ENCODE measurements at regions not wholly inside any gene's neighbourhood (a gene's known extent, or its start where the extent isn't known, plus 50 kb on each side); places are given as distances from the start of the nearest gene placed in this dataset.
A peak's percentile ranks its signal among the peaks of the same experiment; 100 is the strongest.

GRCh38 chr2:15829091-15829801 is 111.1 kb upstream of the MYCN start:
- Histone ChIP-seq H3K4me2 (ENCODE audit: low read length) (no peak overlapping the region), H4K12ac (ENCODE audit: low read depth, low read length) (no peak overlapping the region), H3K27me3 (ENCODE audit: insufficient read depth, low read length) (no peaks in the 10 kb centered on the region), H3K79me2 (ENCODE audit: control insufficient read depth, insufficient read depth, low read length, poor library complexity) (no peaks in the 10 kb centered on the region), H3K4ac (ENCODE audit: low read depth, low read length) (no peak overlapping the region), H3K18ac (ENCODE audit: low read length) (no peak overlapping the region), H3K4me3 (ENCODE audit: low read depth, low read length) (no peak overlapping the region), H2BK12ac (ENCODE audit: low read length) (no peak overlapping the region), H3K27ac (ENCODE audit: low read depth, low read length) (no peak overlapping the region), H2AFZ (ENCODE audit: insufficient read depth, low read length, poor library complexity) (no peak overlapping the region), H2AK5ac (ENCODE audit: low read length) (no peak overlapping the region), H3K36me3 (ENCODE audit: control insufficient read depth in 1 of 2, insufficient read depth in 2 of 2, low read length in 2 of 2) (no peaks in the 10 kb centered on the region), H2BK5ac (ENCODE audit: low read depth, low read length, poor library complexity) (no peak overlapping the region), H3K79me1 (ENCODE audit: low read length) (peaks cover 13% of the 10 kb centered on the region), H4K91ac (ENCODE audit: low read depth, low read length) (no peak overlapping the region), H2BK120ac (ENCODE audit: insufficient read depth, low read length, poor library complexity) (no peak overlapping the region), H3K9ac (ENCODE audit: low read length) (no peak overlapping the region), H3K4me1 (ENCODE audit: control insufficient read depth in 1 of 2, insufficient read depth in 2 of 2, low read length in 2 of 2) (peaks cover 12 to 19% of the 10 kb centered on the region in 2 experiments), H3K14ac (ENCODE audit: low read length) (no peak overlapping the region), H3K23ac (ENCODE audit: low read length) (no peak overlapping the region), H4K8ac (ENCODE audit: low read depth, low read length) (no peak overlapping the region), H3K9me3 (ENCODE audit: insufficient read depth, low read depth, low read length) (no peaks in the 10 kb centered on the region)
- no CpG with 5 or more reads among the region's 7 CpGs for WGBS (ENCODE audit: extremely low coverage, insufficient coverage, insufficient read length)
- DNase-seq = no peak

DNA sequence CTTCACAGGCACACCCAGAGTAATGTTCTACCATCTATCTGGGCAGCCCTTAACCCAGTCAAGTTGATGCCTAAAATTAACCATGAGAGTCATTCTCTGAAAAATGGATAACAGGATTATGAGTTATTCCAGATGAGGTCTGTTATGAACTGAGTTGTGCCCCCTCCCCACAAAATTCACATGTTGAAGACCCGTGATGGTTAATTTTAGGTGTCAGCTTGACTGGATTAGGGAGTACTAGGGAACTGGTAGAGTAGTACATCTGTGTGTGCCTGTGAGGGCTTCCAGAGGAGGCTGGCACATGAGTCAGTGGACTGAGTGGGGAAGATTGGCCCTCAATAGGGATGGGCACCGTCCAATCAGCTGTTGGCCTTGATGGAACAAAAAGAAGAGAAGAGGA is 110.4 kb upstream of the MYCN start:
- Histone ChIP-seq H3K14ac (ENCODE audit: low read length) (no peak overlapping the region), H4K8ac (ENCODE audit: low read depth, low read length) (no peak overlapping the region), H3K9me3 (ENCODE audit: insufficient read depth, low read depth, low read length) (no peaks in the 10 kb centered on the region), H2AFZ (ENCODE audit: insufficient read depth, low read length, poor library complexity) (no peak overlapping the region), H3K27ac (ENCODE audit: low read depth, low read length) (no peak overlapping the region), H3K79me2 (ENCODE audit: control insufficient read depth, insufficient read depth, low read length, poor library complexity) (no peaks in the 10 kb centered on the region), H3K9ac (ENCODE audit: low read length) (no peak overlapping the region), H3K4ac (ENCODE audit: low read depth, low read length) (no peak overlapping the region), H4K12ac (ENCODE audit: low read depth, low read length) (no peak overlapping the region), H3K4me3 (ENCODE audit: low read depth, low read length) (no peak overlapping the region), H3K23ac (ENCODE audit: low read length) (no peak overlapping the region), H2BK5ac (ENCODE audit: low read depth, low read length, poor library complexity) (no peak overlapping the region), H3K4me2 (ENCODE audit: low read length) (no peak overlapping the region), H3K4me1 (ENCODE audit: control insufficient read depth in 1 of 2, insufficient read depth in 2 of 2, low read length in 2 of 2) (peaks cover 12 to 19% of the 10 kb centered on the region in 2 experiments), H4K91ac (ENCODE audit: low read depth, low read length) (no peak overlapping the region), H2BK120ac (ENCODE audit: insufficient read depth, low read length, poor library complexity) (no peak overlapping the region), H3K27me3 (ENCODE audit: insufficient read depth, low read length) (no peaks in the 10 kb centered on the region), H2AK5ac (ENCODE audit: low read length) (no peak overlapping the region), H3K79me1 (ENCODE audit: low read length) (peaks cover 13% of the 10 kb centered on the region), H2BK12ac (ENCODE audit: low read length) (peak overlapping the region; percentile 89), H3K18ac (ENCODE audit: low read length) (no peak overlapping the region), H3K36me3 (ENCODE audit: control insufficient read depth in 1 of 2, insufficient read depth in 2 of 2, low read length in 2 of 2) (no peaks in the 10 kb centered on the region)
- WGBS (ENCODE audit: extremely low coverage, insufficient coverage, insufficient read length) = no CpG with 5 or more reads among the region's 2 CpGs
- no peak for DNase-seq

GRCh38 chr2:15830937-15831549 is 109.3 kb upstream of the MYCN start:
- H3K79me1 ChIP-seq (ENCODE audit: low read length) = peaks cover 4% of the 10 kb centered on the region
- WGBS (ENCODE audit: extremely low coverage, insufficient coverage, insufficient read length) = no CpG with 5 or more reads among the region's 1 CpG

DNA sequence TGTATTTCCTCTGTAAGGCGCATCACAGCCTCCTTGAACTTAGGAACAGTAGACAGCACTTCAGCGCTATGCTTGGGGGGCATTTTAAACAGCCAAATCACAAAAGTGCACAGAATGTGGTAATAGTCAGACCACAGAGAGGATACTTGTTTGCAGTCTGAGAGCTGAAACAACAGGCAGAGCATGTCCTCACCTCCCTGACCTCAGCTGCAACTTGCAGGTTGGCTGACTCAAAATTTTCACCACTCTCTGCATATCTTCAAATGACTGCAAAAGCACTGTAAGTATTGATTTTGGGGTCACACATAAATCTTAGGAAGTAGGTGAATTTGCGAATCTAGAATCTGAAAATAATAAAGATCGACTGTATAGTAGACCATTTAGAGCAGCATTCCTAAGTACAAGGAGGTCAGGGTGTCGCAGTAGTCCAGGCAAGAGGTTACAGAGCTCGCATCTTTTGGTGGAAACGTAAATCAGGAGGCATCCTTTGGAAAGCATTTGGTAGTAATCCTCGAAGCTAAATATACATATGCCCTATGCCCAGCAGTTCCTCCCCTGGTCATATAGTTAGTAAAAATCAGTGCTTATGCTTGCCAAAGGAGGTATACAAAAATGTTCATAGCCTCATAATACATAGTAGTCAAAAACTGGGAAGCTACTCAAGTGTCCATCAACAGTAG is 108.2 kb upstream of the MYCN start:
- H3K9me3 ChIP-seq (ENCODE audit: insufficient read depth, low read depth, low read length) = no peaks in the 10 kb centered on the region
- H2AFZ ChIP-seq (ENCODE audit: insufficient read depth, low read length, poor library complexity) = no peak overlapping the region
- WGBS (ENCODE audit: extremely low coverage, insufficient coverage, insufficient read length) = no CpG with 5 or more reads among the region's 8 CpGs
- no peak overlapping the region for H4K8ac ChIP-seq (ENCODE audit: low read depth, low read length)
- H3K4ac ChIP-seq (ENCODE audit: low read depth, low read length) = no peak overlapping the region
- H3K4me2 ChIP-seq (ENCODE audit: low read length) = no peak overlapping the region
- H3K36me3 ChIP-seq (ENCODE audit: control insufficient read depth in 1 of 2, insufficient read depth in 2 of 2, low read length in 2 of 2) = no peaks in the 10 kb centered on the region
- H3K79me2 ChIP-seq (ENCODE audit: control insufficient read depth, insufficient read depth, low read length, poor library complexity) = no peaks in the 10 kb centered on the region
- no peaks in the 10 kb centered on the region for H3K27me3 ChIP-seq (ENCODE audit: insufficient read depth, low read length)
- H3K79me1 ChIP-seq (ENCODE audit: low read length) = no peaks in the 10 kb centered on the region
- no peaks in the 10 kb centered on the region for H3K4me1 ChIP-seq (ENCODE audit: control insufficient read depth in 1 of 2, insufficient read depth in 2 of 2, low read length in 2 of 2)
- H3K9ac ChIP-seq (ENCODE audit: low read length) = no peak overlapping the region
- no peak overlapping the region for H3K14ac ChIP-seq (ENCODE audit: low read length)
- DNase-seq = no peak
- H2BK12ac ChIP-seq (ENCODE audit: low read length) = no peak overlapping the region
- H3K27ac ChIP-seq (ENCODE audit: low read depth, low read length) = no peak overlapping the region
- H4K91ac ChIP-seq (ENCODE audit: low read depth, low read length) = no peak overlapping the region
- no peak overlapping the region for H4K12ac ChIP-seq (ENCODE audit: low read depth, low read length)
- H3K18ac ChIP-seq (ENCODE audit: low read length) = no peak overlapping the region
- H3K4me3 ChIP-seq (ENCODE audit: low read depth, low read length) = no peak overlapping the region
- H2BK120ac ChIP-seq (ENCODE audit: insufficient read depth, low read length, poor library complexity) = no peak overlapping the region
- H2AK5ac ChIP-seq (ENCODE audit: low read length) = no peak overlapping the region
- no peak overlapping the region for H3K23ac ChIP-seq (ENCODE audit: low read length)
- H2BK5ac ChIP-seq (ENCODE audit: low read depth, low read length, poor library complexity) = no peak overlapping the region

More at GRCh38 chr2:15830937-15831549, 109.3 kb upstream of the MYCN start:
- Histone ChIP-seq H3K4ac (ENCODE audit: low read depth, low read length) (no peak overlapping the region), H3K4me1 (ENCODE audit: control insufficient read depth in 1 of 2, insufficient read depth in 2 of 2, low read length in 2 of 2) (peaks cover 7 to 11% of the 10 kb centered on the region in 2 experiments), H3K14ac (ENCODE audit: low read length) (no peak overlapping the region), H3K4me2 (ENCODE audit: low read length) (no peak overlapping the region), H3K9ac (ENCODE audit: low read length) (no peak overlapping the region), H2AK5ac (ENCODE audit: low read length) (no peak overlapping the region), H4K91ac (ENCODE audit: low read depth, low read length) (no peak overlapping the region), H2BK5ac (ENCODE audit: low read depth, low read length, poor library complexity) (no peak overlapping the region), H4K8ac (ENCODE audit: low read depth, low read length) (no peak overlapping the region), H2AFZ (ENCODE audit: insufficient read depth, low read length, poor library complexity) (no peak overlapping the region), H3K23ac (ENCODE audit: low read length) (no peak overlapping the region), H3K9me3 (ENCODE audit: insufficient read depth, low read depth, low read length) (no peaks in the 10 kb centered on the region), H2BK120ac (ENCODE audit: insufficient read depth, low read length, poor library complexity) (no peak overlapping the region), H2BK12ac (ENCODE audit: low read length) (no peak overlapping the region), H3K4me3 (ENCODE audit: low read depth, low read length) (no peak overlapping the region), H3K27me3 (ENCODE audit: insufficient read depth, low read length) (no peaks in the 10 kb centered on the region), H3K36me3 (ENCODE audit: control insufficient read depth in 1 of 2, insufficient read depth in 2 of 2, low read length in 2 of 2) (no peaks in the 10 kb centered on the region), H4K12ac (ENCODE audit: low read depth, low read length) (no peak overlapping the region), H3K27ac (ENCODE audit: low read depth, low read length) (no peak overlapping the region), H3K18ac (ENCODE audit: low read length) (no peak overlapping the region), H3K79me2 (ENCODE audit: control insufficient read depth, insufficient read depth, low read length, poor library complexity) (no peaks in the 10 kb centered on the region)
- no peak for DNase-seq

All from trophoblast cell (in vitro differentiated cells and primary cell).